ENCODE measurements at regions not wholly inside any gene's neighbourhood (a gene's known extent, or its start where the extent isn't known, plus 50 kb on each side); places are given as distances from the start of the nearest gene placed in this dataset.
A peak's percentile ranks its signal among the peaks of the same experiment; 100 is the strongest.

GRCh38 chr18:78589916-78590437, 389.6 kb upstream of the SALL3 start:
- FAIRE-seq (no peak), ATAC-seq (no peak), DNase-seq (ENCODE audit: low spot score) (no peak)
- ChIA-PET CTCF (ENCODE audit: low intra/inter-chr PET ratio, low total read pairs) (no interaction called here), POLR2A (no interaction called here)
- no peak overlapping the region for H3K4me2 ChIP-seq (ENCODE audit: low read depth, low read length)
- no peaks in the 10 kb centered on the region for H3K9me3 ChIP-seq (ENCODE audit: low read length)
- H3K36me3 ChIP-seq (replicated peaks in 1 of 2; ENCODE audit: control insufficient read depth in 1 of 2, insufficient read depth in 2 of 2, low read length in 2 of 2), result no peaks in the 10 kb centered on the region
- H3K27me3 ChIP-seq (ENCODE audit: control insufficient read depth in 1 of 2, insufficient read depth in 2 of 2, low read length in 2 of 2), result peaks cover 0 to 38% of the 10 kb centered on the region in 2 experiments
- H3K4me3 ChIP-seq (replicated peaks in 1 of 3; ENCODE audit: insufficient read depth in 1 of 3, low read depth in 2 of 3, low read length in 3 of 3), result no peak overlapping the region
- H3K9ac ChIP-seq (ENCODE audit: insufficient read depth, low read depth, low read length), result no peak overlapping the region
- H3K27ac ChIP-seq (ENCODE audit: extremely low read length, insufficient read depth, low read length), result no peak overlapping the region
- in situ Hi-C loops (cut with HindIII; ENCODE audit: extremely low pct_ligation_motif_present, low pct_unique_long_range_greater_than_20kb) (no loop called here), intact Hi-C loops (cut with micrococcal nuclease; ENCODE audit: unreplicated experiment) (no loop called here)
- H4K20me1 ChIP-seq (ENCODE audit: insufficient read depth, low read length), result no peaks in the 10 kb centered on the region
- H3K4me1 ChIP-seq (ENCODE audit: insufficient read depth, low read length), result no peaks in the 10 kb centered on the region
- no peaks in the 10 kb centered on the region for H3K79me2 ChIP-seq (ENCODE audit: insufficient read depth, low read length)
- H2AFZ ChIP-seq (ENCODE audit: low read length), result no peak overlapping the region
- 5% methylated on average over 4 of the region's 9 CpGs for WGBS (ENCODE audit: low lambda C conversion rate)
- TF ChIP-seq ZNF33B (CRISPR knock-in tag; IDR thresholded peaks at IDR 0.05) (no peak), HCFC1 (IDR thresholded peaks at IDR 0.05; ENCODE audit: low read depth, low read length) (no peak), NPAS2 (CRISPR knock-in tag; IDR thresholded peaks at IDR 0.05; ENCODE audit: borderline replicate concordance) (no peak), ZNF781 (CRISPR knock-in tag; IDR thresholded peaks at IDR 0.05; ENCODE audit: borderline replicate concordance, not compliant biosample characterization) (no peak), ZSCAN29 (CRISPR knock-in tag; conservative IDR thresholded peaks at IDR 0.05) (no peak), CREB1 (IDR thresholded peaks at IDR 0.05) (peak; percentile 93), CREB1 (CRISPR knock-in tag; IDR thresholded peaks at IDR 0.05) (no peak), ATF7 (IDR thresholded peaks at IDR 0.05) (peak; percentile 97), ATF7 (CRISPR knock-in tag; IDR thresholded peaks at IDR 0.05) (no peak), HES4 (CRISPR knock-in tag; IDR thresholded peaks at IDR 0.05; ENCODE audit: borderline replicate concordance) (no peak), ZFP1 (CRISPR knock-in tag; IDR thresholded peaks at IDR 0.05) (no peak), ETV6 (CRISPR knock-in tag; conservative IDR thresholded peaks at IDR 0.05) (no peak)
- TF ChIP-seq, protein P1, sequence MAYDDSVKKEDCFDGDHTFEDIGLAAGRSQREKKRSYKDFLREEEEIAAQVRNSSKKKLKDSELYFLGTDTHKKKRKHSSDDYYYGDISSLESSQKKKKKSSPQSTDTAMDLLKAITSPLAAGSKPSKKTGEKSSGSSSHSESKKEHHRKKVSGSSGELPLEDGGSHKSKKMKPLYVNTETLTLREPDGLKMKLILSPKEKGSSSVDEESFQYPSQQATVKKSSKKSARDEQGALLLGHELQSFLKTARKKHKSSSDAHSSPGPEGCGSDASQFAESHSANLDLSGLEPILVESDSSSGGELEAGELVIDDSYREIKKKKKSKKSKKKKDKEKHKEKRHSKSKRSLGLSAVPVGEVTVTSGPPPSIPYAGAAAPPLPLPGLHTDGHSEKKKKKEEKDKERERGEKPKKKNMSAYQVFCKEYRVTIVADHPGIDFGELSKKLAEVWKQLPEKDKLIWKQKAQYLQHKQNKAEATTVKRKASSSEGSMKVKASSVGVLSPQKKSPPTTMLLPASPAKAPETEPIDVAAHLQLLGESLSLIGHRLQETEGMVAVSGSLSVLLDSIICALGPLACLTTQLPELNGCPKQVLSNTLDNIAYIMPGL (CRISPR knock-in tag; IDR thresholded peaks at IDR 0.05; ENCODE audit: borderline replicate concordance in 1 of 2, low read depth in 1 of 2), result no peak
- BruUV-seq (replicated peaks), result no TSS peak

All from HepG2 (cell line).